ENCODE measurements at regions not wholly inside any gene's neighbourhood (a gene's known extent, or its start where the extent isn't known, plus 50 kb on each side); places are given as distances from the start of the nearest gene placed in this dataset.

- FAIRE-seq, result no peak
- Histone ChIP-seq H4K8ac (ENCODE audit: extremely low read depth, insufficient read depth, low read length) (no peak overlapping the region), H2BK5ac (ENCODE audit: low read depth, low read length) (no peak overlapping the region), H2BK20ac (ENCODE audit: low read length) (no peak overlapping the region), H3K27me3 (replicated peaks in 1 of 4; ENCODE audit: control insufficient read depth in 3 of 4, extremely low read depth in 1 of 4, insufficient read depth in 3 of 4, low read length in 3 of 4) (no peaks in the 10 kb centered on the region), H3K9ac (replicated peaks in 1 of 4; ENCODE audit: extremely low read depth in 1 of 4, low read depth in 3 of 4, low read length in 3 of 4) (no peak overlapping the region), H3K14ac (ENCODE audit: insufficient read length) (no peak overlapping the region), H2AFZ (ENCODE audit: low read length) (no peak overlapping the region), H3K23me2 (ENCODE audit: low read depth, low read length) (no peaks in the 10 kb centered on the region), H2BK12ac (ENCODE audit: low read depth, low read length) (no peak overlapping the region), H4K91ac (replicated peaks; ENCODE audit: insufficient read length, low read length) (no peak overlapping the region), H3K79me2 (ENCODE audit: control insufficient read depth in 1 of 2, insufficient read depth in 2 of 2, low read length in 2 of 2) (no peaks in the 10 kb centered on the region), H3K4me2 (ENCODE audit: insufficient read depth in 1 of 2, low read depth in 2 of 2, low read length in 2 of 2) (no peak overlapping the region), H2AK5ac (ENCODE audit: low read depth, low read length) (no peak overlapping the region), H3K9me3 (ENCODE audit: insufficient read depth in 2 of 2, low read depth in 1 of 2, low read length in 1 of 2) (no peaks in the 10 kb centered on the region), H3K23ac (ENCODE audit: insufficient read length) (no peak overlapping the region), H3K27ac (ENCODE audit: low read depth, low read length) (no peak overlapping the region), H3K4ac (replicated peaks; ENCODE audit: insufficient read length, low read depth, low read length) (no peak overlapping the region), H4K20me1 (replicated peaks in 1 of 2; ENCODE audit: control insufficient read depth in 1 of 2, insufficient read depth in 2 of 2, low read length in 2 of 2) (no peaks in the 10 kb centered on the region), H4K5ac (ENCODE audit: insufficient read length, low read depth, low read length) (no peak overlapping the region), H3K4me3 (ENCODE audit: extremely low read depth in 1 of 4, insufficient read depth in 2 of 4, low read depth in 3 of 4, low read length in 4 of 4) (no peak overlapping the region), H3K4me1 (replicated peaks in 1 of 4; ENCODE audit: control insufficient read depth in 3 of 4, insufficient read depth in 4 of 4, low read length in 3 of 4) (0 out of 7 replicates have a peak, but pooled peaks cover 0 to 3% (median 0%) of the 10 kb centered on the region in 4 experiments), H2BK120ac (replicated peaks; ENCODE audit: low read depth, low read length) (no peak overlapping the region), H3K56ac (replicated peaks; ENCODE audit: insufficient read length, low read depth, low read length) (no peak overlapping the region), H3K18ac (ENCODE audit: extremely low read depth, low read length) (no peak overlapping the region), H3K36me3 (ENCODE audit: control insufficient read depth in 2 of 4, insufficient read depth in 4 of 4, low read length in 3 of 4) (no peaks in the 10 kb centered on the region), H3K79me1 (ENCODE audit: low read depth, low read length) (no peaks in the 10 kb centered on the region), H2BK15ac (ENCODE audit: low read length) (no peak overlapping the region)
- DNase-seq (ENCODE audit: low read depth in 1 of 2, low spot score in 2 of 2), result no peak
- TF ChIP-seq CBX5 (IDR thresholded peaks at IDR 0.05; ENCODE audit: low read depth, low read length) (no peak), RXRA (IDR thresholded peaks at IDR 0.05; ENCODE audit: insufficient read depth, low read depth, low read length) (no peak), SRF (IDR thresholded peaks at IDR 0.05; ENCODE audit: low read depth, low read length) (no peak)
- CTCF ChIA-PET (ENCODE audit: partially characterized antibody), result interaction anchor here (0.7 to 1.0 kb wide), 2 partner anchors 12 to 67 kb away, joined by 3 read pairs; no protein-coding TSS in a partner anchor
- POLR2A ChIA-PET (ENCODE audit: partially characterized antibody), result interaction anchor here (1.3 kb wide), 1 partner anchor 8 kb away, joined by 4 read pairs; no protein-coding TSS in a partner anchor
Observed at GRCh38 chrX:114061226-114061625, 522.7 kb upstream of the HTR2C start.
